HG03457 (cell line): ENCODE measurements at regions not wholly inside any gene's neighbourhood (a gene's known extent, or its start where the extent isn't known, plus 50 kb on each side); places are given as distances from the start of the nearest gene placed in this dataset.
"Not testable (repeated sequence)": the region's sequence is repeated elsewhere in the genome, so short reads cannot be mapped to it uniquely, and the experiment has no call there.

Experiments used
- ATAC-seq: cut with Tn5 transposase; IDR thresholded peaks from one replicate; pipeline ENCODE4 v1.9.1; 2021; ENCODE audit warnings: moderate number of reproducible peaks; ENCODE audit not compliant: unreplicated experiment

DNA sequence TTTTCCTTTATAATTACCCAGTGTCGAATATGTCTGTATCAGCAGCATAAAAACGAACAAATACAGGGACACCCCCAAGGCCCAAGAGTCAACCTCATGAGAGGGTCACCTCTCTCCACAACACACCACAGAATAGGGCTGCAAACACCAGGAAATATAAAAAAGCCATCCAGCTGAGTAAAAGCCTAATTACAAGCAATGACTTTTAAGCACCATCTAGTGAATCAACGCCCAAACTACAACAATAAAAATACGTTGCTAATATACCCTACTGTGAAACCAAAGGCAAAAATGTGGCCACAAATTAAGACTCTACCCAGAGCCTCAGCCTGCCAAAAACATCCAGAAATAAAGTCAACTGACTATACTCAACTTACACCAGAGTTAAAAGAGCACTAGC, 817.9 kb upstream of the NEGR1 start:
- no peak for ATAC-seq

DNA sequence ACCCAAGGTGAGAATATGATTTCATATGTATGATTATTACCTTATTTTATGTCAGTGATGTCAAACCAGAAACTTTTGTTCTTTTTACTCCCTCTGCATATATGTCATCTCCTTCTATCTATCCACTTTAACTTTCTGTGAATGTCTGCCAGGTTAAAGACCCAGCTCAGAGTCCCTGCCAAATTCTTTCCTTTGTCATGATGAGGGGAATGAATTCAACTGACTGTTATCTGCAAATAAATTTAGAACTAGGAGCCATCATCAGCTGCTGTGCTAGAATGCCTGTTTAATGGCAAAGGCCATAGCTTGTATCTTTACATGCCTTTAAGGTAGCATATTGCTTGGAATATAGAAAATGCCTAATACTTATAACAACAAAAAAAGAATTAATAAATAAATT, 815.6 kb upstream of the NEGR1 start:
- ATAC-seq: no peak

DNA sequence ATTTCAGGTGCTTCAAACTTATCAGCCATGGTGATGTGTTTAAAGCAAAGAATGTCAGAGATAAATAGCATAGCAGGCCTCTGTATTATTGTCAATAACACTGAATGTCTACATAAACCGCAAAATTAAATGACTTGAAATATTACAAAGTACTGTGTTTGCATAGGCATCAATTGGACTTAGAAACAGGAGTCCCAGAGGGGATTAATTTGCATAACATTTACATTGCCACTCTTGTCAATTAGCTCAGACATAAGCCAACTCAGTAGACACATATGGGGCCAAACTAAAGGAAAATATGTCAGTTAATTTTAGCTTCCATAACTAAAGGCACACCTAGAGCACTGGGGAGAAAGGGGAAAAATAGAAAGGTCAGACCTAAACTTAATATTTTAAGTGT, 814.5 kb upstream of the NEGR1 start:
- ATAC-seq: no peak

DNA sequence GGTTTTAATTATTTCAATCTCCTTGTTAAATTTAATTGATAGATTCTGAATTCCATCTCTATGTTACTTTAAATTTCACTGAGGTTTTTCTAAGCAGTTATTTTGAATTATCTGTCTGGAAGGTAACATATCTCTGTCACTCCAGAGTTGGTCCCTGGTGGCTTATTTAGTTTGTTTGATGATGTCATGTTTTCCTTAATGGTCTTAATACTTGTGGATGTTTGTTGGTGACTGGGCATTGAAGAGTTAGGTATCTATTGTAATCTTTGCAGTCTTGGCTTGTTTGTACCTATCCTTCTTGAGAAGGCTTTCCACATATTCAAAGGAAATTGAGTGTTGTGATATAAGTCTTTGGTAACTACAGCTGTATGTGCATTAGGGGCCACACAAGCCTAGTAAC, 810.0 kb upstream of the NEGR1 start:
- no peak for ATAC-seq

DNA sequence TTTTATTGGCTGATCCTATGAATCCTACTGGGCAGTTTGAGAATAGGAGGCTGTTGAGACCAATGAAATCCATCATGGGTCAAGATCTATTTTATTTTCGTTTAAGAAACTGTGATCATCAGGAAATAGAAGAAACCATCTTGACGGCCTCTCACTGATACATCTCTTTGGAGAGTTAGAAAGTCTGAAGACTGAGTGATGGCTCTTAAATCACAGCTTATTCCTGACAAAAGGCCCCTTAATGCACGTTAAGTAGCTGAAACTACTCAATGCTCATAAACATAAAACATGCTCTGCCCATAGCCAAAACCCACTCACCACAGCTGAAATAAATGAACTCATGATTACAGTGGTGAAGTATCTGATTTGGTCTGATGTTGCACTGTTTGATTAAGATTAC, 784.5 kb upstream of the NEGR1 start:
- ATAC-seq: no peak

DNA sequence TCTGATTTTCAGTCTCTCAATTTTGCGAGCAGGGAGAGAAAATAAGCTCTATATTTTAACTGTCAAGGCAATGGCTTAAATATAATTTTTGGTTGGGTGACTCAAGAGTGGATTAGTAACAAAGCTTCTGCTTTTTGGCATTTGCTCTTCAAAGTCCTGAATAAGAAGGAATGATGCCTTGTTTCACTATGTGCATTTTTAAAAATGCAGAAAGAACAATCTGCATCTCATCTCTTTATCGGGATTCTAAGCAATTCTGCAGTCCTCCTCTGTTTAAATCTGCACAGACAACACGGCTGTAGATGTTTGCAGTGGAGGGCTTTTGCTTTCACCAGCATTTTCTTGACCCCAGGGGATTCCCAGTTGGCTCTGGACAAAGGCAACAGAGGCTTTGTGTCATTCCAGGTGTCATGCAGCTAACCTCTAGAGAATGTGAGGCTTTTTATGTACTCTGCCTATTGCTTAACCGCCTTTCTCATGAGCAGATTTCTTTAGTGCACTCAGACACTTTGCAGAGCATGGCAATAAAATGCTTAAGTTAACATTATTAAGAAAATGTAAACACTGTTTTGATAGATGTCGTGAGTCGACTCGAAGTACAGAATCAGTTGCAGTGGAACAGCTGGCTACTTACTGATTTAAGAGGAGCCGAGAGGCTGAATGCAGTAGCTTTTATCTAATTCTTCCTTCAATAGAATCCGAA, 783.2 kb upstream of the NEGR1 start:
- ATAC-seq: no peak

DNA sequence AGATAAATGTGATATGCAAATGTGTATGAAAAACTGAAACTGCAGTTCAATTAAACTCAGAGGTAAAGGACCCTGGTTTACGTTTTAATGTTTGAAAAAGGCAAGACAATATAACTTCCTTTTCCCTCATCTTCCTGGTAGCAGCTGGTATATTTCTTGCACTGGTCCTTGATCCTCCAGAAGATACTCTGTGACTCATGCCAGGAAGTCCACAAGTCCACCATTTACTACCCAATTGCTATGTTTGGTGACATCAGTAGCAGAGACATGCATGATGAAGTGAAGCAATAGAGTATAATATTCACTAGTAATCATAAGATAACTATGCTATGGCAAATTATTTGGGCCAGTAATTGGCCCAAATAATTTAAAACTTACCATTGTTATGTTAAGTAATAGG, 774.5 kb upstream of the NEGR1 start:
- ATAC-seq: no peak

DNA sequence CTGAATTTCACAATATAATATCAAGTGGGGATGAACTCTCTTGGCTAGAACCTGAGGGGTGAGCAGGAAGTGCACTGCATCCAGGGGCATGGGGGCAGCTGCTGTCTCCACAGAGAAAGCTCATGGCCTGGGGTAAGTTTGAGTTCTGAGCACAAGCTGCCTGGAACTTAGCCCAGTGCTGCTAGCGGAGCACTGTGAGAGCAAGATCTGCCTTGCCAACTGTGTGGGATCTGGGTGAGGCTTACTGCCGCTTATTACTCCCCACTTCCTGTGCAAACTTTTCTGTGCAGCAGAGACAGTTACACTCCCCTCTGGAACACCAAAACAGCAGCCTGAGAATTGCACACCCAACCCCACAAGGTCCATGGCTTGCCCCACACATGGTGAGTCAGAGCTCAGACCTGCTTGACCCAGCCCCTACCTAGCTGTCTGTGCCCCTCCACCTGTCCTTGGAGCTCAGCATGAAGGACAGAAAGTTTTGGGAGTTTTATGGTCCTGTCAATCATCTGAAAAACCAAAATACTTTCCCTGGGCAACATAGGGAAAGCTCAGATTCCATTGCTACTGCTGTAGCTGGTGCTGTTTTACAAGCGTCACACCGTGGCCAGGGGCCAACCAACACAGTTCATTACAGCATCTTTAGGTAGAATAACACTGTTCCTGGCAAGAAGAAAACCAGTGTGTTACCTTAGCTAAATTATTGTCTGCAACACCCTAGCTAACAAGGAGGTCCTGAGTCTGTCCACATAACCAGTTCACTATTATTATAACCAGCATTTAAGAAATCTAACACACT, 762.1 kb upstream of the NEGR1 start:
- no peak for ATAC-seq

DNA sequence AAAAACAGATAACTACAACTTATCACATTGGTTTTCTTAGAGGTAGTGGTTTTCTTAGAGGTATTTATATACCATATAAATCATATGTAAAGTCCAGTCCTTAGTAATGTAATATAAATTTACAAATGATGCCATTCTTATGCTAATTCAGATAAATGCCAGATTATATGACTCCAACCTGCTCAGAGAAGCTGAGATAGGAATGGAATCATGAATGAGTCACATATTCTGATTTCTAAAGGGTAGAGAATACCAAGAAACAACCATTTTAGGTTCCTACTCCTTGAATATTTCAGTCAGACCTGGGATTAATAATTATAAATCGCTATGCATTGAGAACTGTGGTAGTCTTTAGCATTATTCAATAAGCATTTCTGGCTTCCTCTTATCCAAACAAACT, 760.1 kb upstream of the NEGR1 start:
- ATAC-seq: no peak

DNA sequence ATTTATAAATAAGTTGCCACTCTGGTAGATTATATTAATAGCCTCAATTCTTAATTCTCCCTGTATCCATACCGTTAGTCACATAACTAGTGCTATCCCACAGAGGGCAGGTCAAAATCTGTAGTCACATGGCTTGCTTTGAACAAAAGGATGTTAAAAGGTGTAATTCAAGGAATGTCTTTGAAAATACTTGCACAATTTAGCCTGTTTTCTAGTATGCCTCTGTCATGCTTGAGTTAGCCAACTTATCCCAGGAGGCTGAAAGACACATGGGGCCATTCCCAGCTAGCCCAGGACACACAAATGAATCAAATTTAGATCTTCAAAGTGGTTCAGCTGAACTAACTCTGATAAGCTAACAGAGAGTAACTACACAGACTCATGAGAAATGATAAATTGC, 758.5 kb upstream of the NEGR1 start:
- ATAC-seq: no peak

DNA sequence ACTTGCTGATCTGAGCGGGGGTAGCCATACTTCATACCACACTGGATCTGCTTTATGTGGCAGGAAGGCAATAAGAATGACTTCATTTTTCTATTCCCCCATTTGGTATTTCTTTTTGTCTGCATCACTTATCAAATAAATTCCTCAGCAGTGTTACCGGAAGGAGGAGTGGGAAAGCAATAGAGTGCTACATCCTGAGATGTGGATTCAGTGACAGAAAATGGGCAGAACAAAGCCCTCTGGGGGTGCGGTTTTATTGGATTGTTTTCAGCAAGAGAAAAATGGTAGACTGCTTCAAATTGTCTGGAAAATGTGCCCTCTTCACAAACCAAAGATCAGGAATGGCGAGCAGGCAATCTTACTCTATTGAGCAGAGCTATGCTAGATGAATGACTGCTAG, 751.9 kb upstream of the NEGR1 start:
- ATAC-seq: no peak

DNA sequence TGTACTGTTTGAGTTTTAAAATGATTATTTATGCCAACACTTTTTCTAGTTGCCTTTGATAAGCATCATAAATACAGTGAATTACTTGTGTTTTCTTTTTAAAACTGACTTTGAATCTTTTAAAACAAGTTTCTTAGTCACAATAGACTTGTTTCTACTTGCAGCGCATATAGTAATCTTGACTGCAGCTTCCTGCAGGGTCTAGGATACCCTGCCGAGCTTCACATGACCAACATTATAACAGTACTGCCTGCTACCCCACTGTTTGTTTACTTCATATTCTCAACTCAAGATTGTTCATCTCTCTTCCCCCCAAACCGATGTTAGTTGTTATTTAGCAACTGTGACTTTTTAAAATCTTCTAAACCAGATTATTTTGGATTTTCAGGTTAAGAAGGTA, 751.3 kb upstream of the NEGR1 start:
- ATAC-seq: no peak

DNA sequence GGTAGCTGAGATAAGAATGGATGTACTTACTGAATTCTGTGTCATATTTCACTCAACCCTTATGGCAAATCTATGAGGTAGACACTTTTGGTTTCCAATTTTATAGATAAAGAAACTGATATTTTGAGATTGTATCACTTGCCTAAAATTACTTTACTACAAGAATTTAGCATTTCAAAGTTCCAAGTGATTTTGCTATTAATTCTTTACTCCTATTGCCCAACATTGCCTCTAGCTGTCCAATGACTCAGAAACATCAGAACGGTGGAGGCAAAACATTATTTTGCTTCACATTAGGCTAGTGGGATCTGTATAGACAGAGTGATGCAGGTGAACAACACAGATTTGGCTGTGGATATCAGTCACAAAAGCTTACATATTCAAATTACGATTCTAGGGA, 747.2 kb upstream of the NEGR1 start:
- no peak for ATAC-seq

DNA sequence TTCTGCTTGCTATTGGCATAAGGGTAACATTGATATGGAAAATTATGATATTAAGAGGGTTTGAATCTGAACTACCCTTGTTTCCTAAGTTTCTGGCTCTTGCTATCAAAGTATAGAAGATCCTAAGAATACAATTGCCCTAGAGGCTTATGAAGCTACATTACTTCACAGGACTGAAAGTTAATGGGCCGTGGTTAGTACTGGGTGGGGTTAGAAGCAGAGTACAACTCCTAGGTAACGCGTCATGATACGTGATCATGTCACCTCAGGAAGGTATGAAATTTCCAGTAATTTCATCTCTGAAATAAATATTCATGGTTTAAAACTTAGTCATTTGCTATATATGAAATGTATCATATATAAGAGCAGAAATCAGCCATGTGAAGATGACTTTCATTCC, 743.8 kb upstream of the NEGR1 start:
- no peak for ATAC-seq

DNA sequence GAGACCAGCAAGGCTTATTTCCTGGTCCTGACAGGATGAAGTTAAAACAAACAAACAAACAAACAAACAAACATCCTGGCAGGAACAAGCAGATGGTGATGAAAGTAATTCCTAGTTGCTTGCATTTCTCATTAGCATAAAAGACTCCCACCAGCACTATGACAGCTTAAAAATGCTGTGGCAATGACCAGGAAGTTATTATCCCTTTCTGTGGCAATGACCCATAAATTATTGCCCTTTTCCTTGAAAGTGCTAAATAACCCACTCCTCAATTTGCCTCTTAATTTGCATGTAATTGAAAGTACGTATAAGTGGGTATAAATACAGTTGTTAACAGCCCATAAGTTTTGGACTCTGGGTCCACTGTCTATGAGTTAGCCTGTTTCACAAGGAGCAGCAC, 727.6 kb upstream of the NEGR1 start:
- no peak for ATAC-seq

DNA sequence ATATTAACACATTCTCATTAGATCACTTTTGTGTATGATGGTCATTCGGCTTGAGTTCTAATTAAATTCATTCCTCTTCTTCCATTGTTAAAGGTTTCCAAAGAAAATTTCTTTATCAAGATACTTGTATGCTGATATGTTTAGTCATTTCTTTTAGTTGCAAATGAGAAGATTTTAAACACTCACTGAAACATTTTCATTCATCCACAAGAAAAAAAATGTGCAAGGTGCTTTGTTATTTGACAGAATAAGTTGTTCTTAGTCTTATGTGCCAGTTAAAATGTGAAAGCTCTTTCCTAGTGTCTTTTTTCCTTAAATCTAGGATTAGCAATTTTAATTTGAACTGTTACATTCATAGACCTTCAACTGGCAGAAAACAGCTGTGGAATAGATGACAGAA, 727.0 kb upstream of the NEGR1 start:
- ATAC-seq: no peak

DNA sequence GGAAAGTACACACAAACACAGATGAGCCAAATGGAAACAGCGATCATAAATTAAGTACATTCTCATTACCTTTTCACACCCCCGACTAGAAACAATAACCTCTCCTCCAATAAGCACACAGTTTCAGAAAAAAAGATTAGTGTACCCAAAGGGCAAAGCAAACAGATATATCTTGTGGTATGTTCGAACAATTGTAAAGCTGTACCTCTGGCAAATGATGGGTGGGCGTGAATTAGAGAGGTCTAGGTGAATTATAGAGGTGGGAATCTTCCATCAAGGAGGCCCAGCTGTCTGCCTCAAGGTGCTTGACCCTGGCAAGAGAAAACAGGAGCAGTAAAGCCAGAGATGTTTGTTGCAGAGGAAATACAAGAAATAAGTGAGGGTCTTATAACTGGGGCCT, 715.3 kb upstream of the NEGR1 start:
- no peak for ATAC-seq

DNA sequence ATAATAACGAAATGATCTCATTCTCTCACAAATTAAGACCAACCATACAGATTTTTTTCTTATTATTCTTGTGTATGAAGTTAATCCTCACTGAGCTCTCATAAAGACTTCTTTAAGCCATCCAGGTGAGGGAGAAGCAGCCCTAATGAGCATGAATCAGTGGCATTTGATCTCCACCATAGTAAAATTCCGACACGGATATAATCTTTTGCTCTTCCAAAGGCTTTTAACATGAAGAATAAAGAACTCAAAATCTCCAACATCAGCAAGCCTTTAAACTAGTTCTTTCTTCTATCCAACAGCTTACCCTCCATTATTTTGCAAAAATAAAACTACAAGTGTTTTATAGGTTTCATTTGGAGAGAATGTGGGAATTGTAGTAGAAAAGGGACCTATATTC, 714.7 kb upstream of the NEGR1 start:
- ATAC-seq: no peak

DNA sequence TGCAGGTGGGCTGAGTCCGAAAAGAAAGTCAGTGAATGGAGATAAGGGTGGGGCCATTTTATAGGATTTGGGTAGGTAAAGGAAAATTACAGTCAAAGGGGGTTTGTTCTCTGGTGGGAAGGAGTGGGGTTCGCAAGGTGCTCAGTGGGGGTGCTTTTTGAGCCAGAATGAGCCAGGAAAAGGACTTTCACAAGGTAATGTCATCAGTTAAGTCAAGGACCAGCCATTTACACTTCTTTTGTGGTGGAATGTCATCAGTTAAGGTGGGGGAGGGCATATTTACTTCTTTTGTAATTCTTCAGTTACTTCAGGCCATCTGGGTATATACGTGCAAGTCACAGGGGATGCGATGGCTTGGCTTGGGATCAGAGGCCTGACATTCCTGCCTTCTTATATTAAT, 705.5 kb upstream of the NEGR1 start:
- ATAC-seq: not testable (repeated sequence)

DNA sequence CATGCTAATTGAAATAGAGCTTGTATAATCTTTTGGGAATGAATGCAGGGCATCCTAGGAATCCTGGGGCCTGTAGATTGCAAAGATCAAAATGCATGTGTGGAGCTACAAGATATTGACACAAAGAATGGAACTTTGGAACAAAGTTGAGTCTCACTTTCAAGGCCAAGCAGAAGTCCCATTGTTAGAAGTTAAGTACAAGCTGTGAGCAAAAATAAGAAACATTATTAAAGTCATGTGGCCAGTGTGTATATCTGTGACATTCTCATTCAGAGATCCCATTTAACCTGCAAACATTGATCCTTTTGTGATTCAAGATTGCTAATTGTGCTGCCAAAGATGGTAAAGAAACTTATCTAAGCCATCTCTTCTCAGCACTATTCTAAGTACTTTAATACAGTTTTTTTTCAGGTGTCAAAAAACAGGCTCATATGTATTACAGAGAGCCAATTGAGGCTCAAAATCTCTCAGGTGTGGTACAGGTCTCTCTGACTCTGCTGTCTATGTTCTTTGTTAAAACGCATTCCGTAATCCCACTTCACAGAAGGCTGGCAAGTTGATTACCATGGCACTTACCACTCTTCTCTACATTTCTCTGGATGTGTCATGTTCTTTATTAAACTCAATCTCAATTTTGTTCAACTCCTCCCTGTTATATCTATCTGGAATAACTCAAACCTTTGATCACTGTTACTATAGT, 704.4 kb upstream of the NEGR1 start:
- ATAC-seq: no peak

DNA sequence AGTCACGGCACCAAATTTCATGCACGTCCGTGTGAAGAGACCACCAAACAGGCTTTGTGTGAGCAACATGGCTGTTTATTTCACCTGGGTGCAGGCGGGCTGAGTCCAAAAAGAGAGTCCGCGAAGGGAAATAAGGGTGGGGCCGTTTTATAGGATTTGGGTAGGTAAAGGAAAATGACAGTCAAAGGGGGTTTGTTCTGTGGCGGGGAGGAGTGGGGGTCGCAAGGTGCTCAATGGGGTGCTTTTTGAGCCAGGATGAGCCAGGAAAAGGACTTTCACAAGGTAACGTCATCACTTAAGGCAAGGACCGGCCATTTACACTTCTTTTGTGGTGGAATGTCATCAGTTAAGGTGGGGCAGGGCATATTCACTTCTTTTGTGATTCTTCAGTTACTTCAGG, 702.7 kb upstream of the NEGR1 start:
- ATAC-seq: not testable (repeated sequence)

DNA sequence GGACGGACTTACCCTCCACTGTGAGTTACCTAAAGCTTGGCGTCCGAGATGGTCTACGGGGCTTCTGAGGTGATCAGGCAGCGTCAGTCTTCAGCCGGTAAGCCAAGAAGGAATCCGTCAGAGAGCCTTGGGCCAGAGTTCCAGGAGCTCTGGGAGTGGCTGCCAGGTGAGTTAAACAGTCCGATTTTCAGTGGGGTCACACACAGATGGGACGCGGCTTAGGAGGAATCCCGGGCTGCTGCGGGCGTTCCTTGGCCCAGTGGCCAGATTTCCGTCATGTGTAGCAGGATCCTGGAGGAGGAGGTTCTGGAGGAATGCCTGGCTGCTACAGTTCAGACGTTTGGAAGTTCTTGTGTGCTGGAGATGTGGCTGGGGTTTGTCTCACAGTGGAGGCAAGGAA, 700.7 kb upstream of the NEGR1 start:
- not testable (repeated sequence) for ATAC-seq
